Subcutaneous abdominal adipose tissue (tissue), 5 donors: ENCODE measurements at regions not wholly inside any gene's neighbourhood (a gene's known extent, or its start where the extent isn't known, plus 50 kb on each side); places are given as distances from the start of the nearest gene placed in this dataset.

Experiments used
- H3K27ac ChIP-seq: one replicate; pipeline ENCODE4 v1.7.0; 2013; ENCODE audit warnings: low read depth, mild to moderate bottlenecking, inconsistent platforms, low read length, moderate library complexity
- H3K27me3 ChIP-seq, 5 donors: one replicate each; pipeline ENCODE4 v1.7.0; 2013; ENCODE audit warnings: low read length in 5 of 5, inconsistent platforms in 1 of 5; ENCODE audit not compliant: control insufficient read depth in 5 of 5, insufficient read depth in 4 of 5
- H3K36me3 ChIP-seq, 5 donors: one replicate each; pipeline ENCODE4 v1.7.0; 2013; ENCODE audit warnings: low read length in 5 of 5; ENCODE audit not compliant: control insufficient read depth in 5 of 5, insufficient read depth in 5 of 5
- H3K4me1 ChIP-seq, 5 donors: one replicate each; pipeline ENCODE4 v1.7.0; 2013; ENCODE audit warnings: low read length in 5 of 5, mild to moderate bottlenecking in 3 of 5, moderate library complexity in 1 of 5; ENCODE audit not compliant: control insufficient read depth in 5 of 5, insufficient read depth in 5 of 5
- H3K4me3 ChIP-seq, 5 donors: one replicate each; pipeline ENCODE4 v1.7.0; 2013; ENCODE audit warnings: low read length in 5 of 5, low read depth in 1 of 5
- H3K9ac ChIP-seq, 5 donors: one replicate each; pipeline ENCODE4 v1.7.0; 2013; ENCODE audit warnings: low read length in 5 of 5, mild to moderate bottlenecking in 4 of 5, moderate library complexity in 3 of 5
- H3K9me3 ChIP-seq, 5 donors: one replicate each; pipeline ENCODE4 v1.7.0; 2013; ENCODE audit warnings: low read length in 5 of 5; ENCODE audit not compliant: control insufficient read depth in 5 of 5
- donor health status: healthy.
- donor health status: healthy.
- donor health status: healthy.
- donor health status: healthy.
- donor health status: healthy.

DNA sequence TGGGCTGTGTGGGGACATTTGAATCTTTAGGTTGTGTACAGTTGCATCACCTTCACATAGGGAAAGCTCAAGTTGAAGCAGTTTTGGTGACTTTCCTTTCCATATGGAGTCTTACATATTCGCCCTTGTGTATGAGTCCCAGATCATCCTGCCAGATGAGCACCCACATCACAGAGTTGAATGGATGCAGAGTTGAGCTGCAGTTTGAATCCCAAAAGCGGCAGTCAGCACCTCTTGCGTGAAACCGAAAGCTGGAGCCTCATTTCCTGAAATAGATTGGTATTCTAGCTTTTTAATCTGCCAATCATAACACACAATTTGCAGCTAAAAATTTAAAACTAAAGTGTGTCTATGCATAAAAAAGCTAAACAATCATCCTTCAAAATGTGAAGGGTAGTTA lies 162.9 kb upstream of the DIPK2B start:
- Histone ChIP-seq H3K4me3 (no peak overlapping the region), H3K27ac (no peak overlapping the region)

GRCh38 chrX:45360571-45360970 lies 159.9 kb upstream of the DIPK2B start:
- H3K9ac ChIP-seq = no peak overlapping the region
- H3K36me3 ChIP-seq = no peaks in the 10 kb centered on the region
- peaks cover 0 to 9% (median 0%) of the 10 kb centered on the region in 5 donors for H3K9me3 ChIP-seq
- peaks cover 0 to 8% (median 0%) of the 10 kb centered on the region in 5 donors for H3K27me3 ChIP-seq
- H3K4me1 ChIP-seq = no peaks in the 10 kb centered on the region
- H3K27ac ChIP-seq = no peak overlapping the region
- no peak overlapping the region for H3K4me3 ChIP-seq

More for the DNA sequence above, 162.9 kb upstream of the DIPK2B start:
- H3K27me3 ChIP-seq = peaks cover 0 to 8% (median 0%) of the 10 kb centered on the region in 5 donors
- H3K4me1 ChIP-seq = no peaks in the 10 kb centered on the region
- H3K9me3 ChIP-seq = peaks cover 0 to 5% (median under 1%) of the 10 kb centered on the region in 5 donors
- H3K9ac ChIP-seq = no peak overlapping the region
- no peaks in the 10 kb centered on the region for H3K36me3 ChIP-seq

DNA sequence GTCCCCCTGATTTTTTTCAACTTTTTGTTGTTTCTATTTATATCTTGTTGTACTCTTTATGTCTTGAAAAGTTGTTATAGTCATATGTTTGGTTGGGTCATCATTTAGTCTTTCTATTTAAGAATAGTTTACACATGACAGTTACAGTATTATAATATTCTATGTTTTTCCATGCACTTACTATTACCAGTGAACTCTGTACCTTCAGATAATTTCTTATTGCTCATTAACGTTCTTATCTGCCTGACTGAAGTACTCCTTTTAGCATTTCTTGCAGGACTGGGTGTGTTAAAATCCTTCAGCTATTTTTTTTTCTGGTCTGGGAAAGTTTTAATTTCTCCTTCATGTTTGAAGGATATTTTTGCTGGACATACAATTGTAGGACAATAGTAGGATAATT lies 157.7 kb upstream of the DIPK2B start:
- no peaks in the 10 kb centered on the region for H3K4me1 ChIP-seq
- no peaks in the 10 kb centered on the region for H3K36me3 ChIP-seq
- no peak overlapping the region for H3K27ac ChIP-seq
- H3K27me3 ChIP-seq = peaks cover 0 to 8% (median 0%) of the 10 kb centered on the region in 5 donors
- H3K4me3 ChIP-seq = no peak overlapping the region
- no peak overlapping the region for H3K9ac ChIP-seq
- H3K9me3 ChIP-seq = peaks cover 0 to 9% (median 0%) of the 10 kb centered on the region in 5 donors

DNA sequence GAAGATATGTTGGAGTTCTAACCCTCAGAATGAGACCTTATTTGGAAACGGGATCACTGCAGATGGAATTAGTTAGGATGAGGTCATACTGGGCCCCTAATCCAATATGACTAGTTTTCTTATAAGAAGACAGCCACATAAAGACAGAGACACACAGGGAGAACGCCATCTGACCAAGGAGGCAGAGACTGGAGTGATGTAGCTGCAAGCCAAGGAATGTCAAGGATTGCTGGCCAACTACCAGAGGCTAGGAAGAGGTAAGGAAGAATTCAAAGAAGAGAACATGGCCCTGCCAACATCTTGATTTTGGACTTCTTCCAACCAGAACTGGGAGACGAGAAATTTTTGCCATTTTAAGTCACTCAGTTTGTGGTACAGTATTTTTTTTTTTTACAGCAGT lies 152.8 kb upstream of the DIPK2B start:
- no peak overlapping the region for H3K4me3 ChIP-seq
- no peak overlapping the region for H3K9ac ChIP-seq

GRCh38 chrX:45352611-45353010 lies 151.9 kb upstream of the DIPK2B start:
- Histone ChIP-seq H3K9me3 (peaks cover 0 to 13% (median 3%) of the 10 kb centered on the region in 5 donors), H3K4me1 (peaks cover 0 to 19% (median 12%) of the 10 kb centered on the region in 5 donors), H3K27ac (peak overlapping the region; percentile 51), H3K36me3 (no peaks in the 10 kb centered on the region), H3K4me3 (no peak overlapping the region), H3K9ac (no peak overlapping the region), H3K27me3 (no peaks in the 10 kb centered on the region)

More for the DNA sequence above, 152.8 kb upstream of the DIPK2B start:
- H3K9me3 ChIP-seq = peaks cover 0 to 13% (median 3%) of the 10 kb centered on the region in 5 donors
- H3K4me1 ChIP-seq = peaks cover 0 to 19% (median 12%) of the 10 kb centered on the region in 5 donors
- no peak overlapping the region for H3K27ac ChIP-seq
- no peaks in the 10 kb centered on the region for H3K36me3 ChIP-seq
- H3K27me3 ChIP-seq = no peaks in the 10 kb centered on the region

DNA sequence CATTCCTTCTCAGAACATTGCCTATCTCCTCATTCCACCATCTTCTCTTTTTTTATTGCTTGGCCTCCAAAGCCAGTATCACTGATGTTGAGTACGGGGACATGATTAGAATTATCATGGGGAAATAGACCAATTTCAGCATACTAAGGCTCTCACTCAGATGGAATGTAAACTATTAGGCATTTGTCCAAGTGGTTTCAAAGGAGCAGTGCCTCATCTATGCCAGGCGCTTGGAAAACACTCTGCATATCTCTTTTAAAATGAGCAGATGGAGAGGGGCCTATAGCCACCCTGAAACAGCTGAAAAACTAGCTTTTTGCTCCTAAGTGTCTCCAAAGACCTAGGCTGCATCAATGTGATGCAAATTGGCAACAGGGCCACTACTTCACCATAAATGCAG lies 150.8 kb upstream of the DIPK2B start:
- peak overlapping the region; percentile 51 for H3K27ac ChIP-seq

GRCh38 chrX:45348296-45348695 lies 147.6 kb upstream of the DIPK2B start:
- H3K9me3 ChIP-seq = peaks cover 0 to 6% (median 3%) of the 10 kb centered on the region in 5 donors
- H3K4me3 ChIP-seq = no peak overlapping the region
- H3K4me1 ChIP-seq = peaks cover 0 to 21% (median 17%) of the 10 kb centered on the region in 5 donors
- no peaks in the 10 kb centered on the region for H3K27me3 ChIP-seq
- H3K36me3 ChIP-seq = no peaks in the 10 kb centered on the region
- no peak overlapping the region for H3K9ac ChIP-seq
- H3K27ac ChIP-seq = no peak overlapping the region

More for the DNA sequence above, 150.8 kb upstream of the DIPK2B start:
- H3K4me3 ChIP-seq = no peak overlapping the region
- no peak overlapping the region for H3K9ac ChIP-seq
- H3K36me3 ChIP-seq = no peaks in the 10 kb centered on the region
- H3K4me1 ChIP-seq = peaks cover 0 to 19% (median 12%) of the 10 kb centered on the region in 5 donors
- peaks cover 0 to 10% (median 3%) of the 10 kb centered on the region in 5 donors for H3K9me3 ChIP-seq
- no peaks in the 10 kb centered on the region for H3K27me3 ChIP-seq

DNA sequence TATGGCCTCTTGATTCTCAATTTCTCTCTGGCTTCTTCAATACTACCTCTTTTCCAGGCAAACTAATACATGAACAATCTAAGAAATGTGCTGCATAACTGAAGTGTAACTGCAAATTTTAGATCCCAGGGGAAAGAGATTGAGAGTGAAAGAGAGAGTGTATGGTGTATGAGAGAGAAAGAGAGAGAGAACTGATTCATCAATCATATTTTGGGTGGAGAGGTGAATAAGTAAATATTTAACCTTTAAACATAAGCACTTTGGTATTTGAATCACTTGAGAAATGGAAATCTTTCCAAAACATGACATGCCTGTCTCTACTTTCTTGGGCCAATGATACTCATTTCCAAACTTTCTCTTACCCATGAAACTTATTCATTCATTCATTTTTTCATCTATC lies 147.2 kb upstream of the DIPK2B start:
- Histone ChIP-seq H3K36me3 (no peaks in the 10 kb centered on the region), H3K4me3 (no peak overlapping the region), H3K9me3 (peaks cover 0 to 6% (median 3%) of the 10 kb centered on the region in 5 donors), H3K9ac (no peak overlapping the region), H3K27me3 (no peaks in the 10 kb centered on the region), H3K4me1 (peaks cover 0 to 18% (median 16%) of the 10 kb centered on the region in 5 donors), H3K27ac (no peak overlapping the region)

GRCh38 chrX:45344594-45344993 lies 143.9 kb upstream of the DIPK2B start:
- no peak overlapping the region for H3K27ac ChIP-seq
- peaks cover 0 to 6% (median 0%) of the 10 kb centered on the region in 5 donors for H3K9me3 ChIP-seq
- H3K36me3 ChIP-seq = no peaks in the 10 kb centered on the region
- H3K4me3 ChIP-seq = no peak overlapping the region
- H3K27me3 ChIP-seq = no peaks in the 10 kb centered on the region
- H3K9ac ChIP-seq = no peak overlapping the region
- peaks cover 0 to 5% (median 0%) of the 10 kb centered on the region in 5 donors for H3K4me1 ChIP-seq

GRCh38 chrX:45329217-45329616 lies 128.5 kb upstream of the DIPK2B start:
- H3K4me1 ChIP-seq = no peaks in the 10 kb centered on the region
- H3K9me3 ChIP-seq = no peaks in the 10 kb centered on the region
- no peaks in the 10 kb centered on the region for H3K36me3 ChIP-seq
- no peak overlapping the region for H3K27ac ChIP-seq
- H3K27me3 ChIP-seq = peaks cover 0 to 5% (median 2%) of the 10 kb centered on the region in 5 donors
- H3K4me3 ChIP-seq = no peak overlapping the region
- H3K9ac ChIP-seq = no peak overlapping the region
